K562 (cell line): ENCODE measurements at regions not wholly inside any gene's neighbourhood (a gene's known extent, or its start where the extent isn't known, plus 50 kb on each side); places are given as distances from the start of the nearest gene placed in this dataset.

Experiments
- ATAC-seq: fragments of 200-7000 bp; cut with Tn5 transposase; 3 replicates; pipeline ENCODE4 v1.9.1; 2020; ENCODE audit warnings: moderate library complexity
- BruUV-seq: library from RNA; stranded (reverse); fragments of 400-500 nt; replicated peaks from 2 replicates; lab custom pipeline; 2021; lab: Mats Ljungman, UMichigan
- CTCF ChIA-PET: fragments of 300-600 bp; formaldehyde crosslinking; extraction: SDS; loops from one replicate; lab custom pipeline; 2021; ENCODE audit warnings: low intra/inter-chr PET ratio; lab: Yijun Ruan, JAX
- POLR2A ChIA-PET: fragments of 300-600, 350-650 bp; sonication (Branson Sonifier 250); formaldehyde crosslinking; extraction: SDS; loops from one replicate; lab custom pipeline; 2021; ENCODE audit warnings: antibody characterized with exemption, inconsistent platforms; lab: Yijun Ruan, JAX
- DNase-seq, 4 experiments: peaks; one replicate each; pipeline versions ENCODE4 v3.0.0 to v3.0.0-alpha.2; 2011 to 2018; ENCODE audit warnings: low spot score in 3 of 4, mixed read lengths in 3 of 4; ENCODE audit errors: extremely low read depth in 1 of 4
- FAIRE-seq: peaks from 2 replicates; lab custom pipeline; 2011; peaks lifted over from hg19 to GRCh38; lab: Jason Lieb, UNC
- H2AFZ ChIP-seq: 2 replicates; pipeline ENCODE4 v1.6.0; 2011; ENCODE audit warnings: low read depth, low read length, control low read depth, inconsistent platforms
- H3K27ac ChIP-seq: fragments of 200-600 bp; 3 replicates; pipeline ENCODE4 v1.8.0; 2011; ENCODE audit warnings: low read depth, mild to moderate bottlenecking, control low read depth, inconsistent platforms, low read length, moderate library complexity, mixed read lengths; ENCODE audit errors: extremely low read depth
- H3K27me3 ChIP-seq, 2 experiments: fragments of 300-600 bp in 1 of 2; 2 replicates in 1 of 2; 3 replicates in 1 of 2; pipeline versions ENCODE4 v1.6.0 to v1.8.0; 2011; ENCODE audit warnings: inconsistent platforms in 2 of 2, low read length in 2 of 2, mild to moderate bottlenecking in 1 of 2, mixed read lengths in 1 of 2, moderate library complexity in 1 of 2; ENCODE audit not compliant: control insufficient read depth in 2 of 2, insufficient read depth in 2 of 2
- H3K36me3 ChIP-seq: fragments of 300-600 bp; 3 replicates; pipeline ENCODE4 v1.8.0; 2011; ENCODE audit warnings: mild to moderate bottlenecking, low read length, inconsistent platforms; ENCODE audit not compliant: control insufficient read depth, insufficient read depth
- H3K4me1 ChIP-seq, 2 experiments: fragments of 200-600 bp in 1 of 2; replicated peaks in 1 of 2; 2 replicates in 1 of 2; 3 replicates in 1 of 2; pipeline versions ENCODE4 v1.5.1 to v1.8.0; 2011; ENCODE audit warnings: inconsistent platforms in 2 of 2, low read length in 2 of 2, mild to moderate bottlenecking in 1 of 2, mixed read lengths in 1 of 2, moderate library complexity in 1 of 2; ENCODE audit not compliant: control insufficient read depth in 2 of 2, insufficient read depth in 2 of 2
- H3K4me2 ChIP-seq: 2 replicates; pipeline ENCODE4 v1.6.1; 2011; ENCODE audit warnings: low read length, control low read depth, inconsistent platforms, mixed read lengths; ENCODE audit not compliant: insufficient read depth
- H3K4me3 ChIP-seq: fragments of 200-600 bp; sonication (generic), shearing (Covaris generic); 2 replicates; pipeline ENCODE4 v1.5.1; 2016; ENCODE audit warnings: control low read depth, inconsistent platforms
- H3K79me2 ChIP-seq: fragments of 200-600 bp; 3 replicates; pipeline ENCODE4 v1.8.0; 2011; ENCODE audit warnings: low read length, inconsistent platforms; ENCODE audit not compliant: control insufficient read depth, insufficient read depth
- H3K9ac ChIP-seq, 2 experiments: 2 replicates each; pipeline versions ENCODE4 v1.6.0 to v1.6.1; 2011; ENCODE audit warnings: low read depth in 2 of 2, low read length in 2 of 2, control low read depth in 1 of 2, inconsistent platforms in 1 of 2, mild to moderate bottlenecking in 1 of 2, mixed read lengths in 1 of 2; ENCODE audit not compliant: insufficient read depth in 1 of 2
- H3K9me1 ChIP-seq: one replicate; pipeline ENCODE4 v1.6.0; 2011; ENCODE audit warnings: inconsistent platforms, mild to moderate bottlenecking, low read length, moderate library complexity; ENCODE audit not compliant: control insufficient read depth, insufficient read depth
- H3K9me3 ChIP-seq: replicated peaks from 2 replicates; pipeline ENCODE4 v1.5.1; 2011; ENCODE audit warnings: low read depth, low read length, inconsistent platforms; ENCODE audit not compliant: control insufficient read depth, insufficient read depth
- H4K20me1 ChIP-seq: replicated peaks from 2 replicates; pipeline ENCODE4 v1.6.1; 2011; ENCODE audit warnings: low read length, inconsistent platforms, mixed read lengths; ENCODE audit not compliant: control insufficient read depth, insufficient read depth
- ATF4 ChIP-seq: fragments of 450-650 bp; formaldehyde crosslinking; IDR thresholded peaks from 2 replicates; pipeline ENCODE4 v1.4.0; 2022; ENCODE audit warnings: mild to moderate bottlenecking, moderate library complexity
- BCLAF1 ChIP-seq, 2 experiments: fragments of 450-650 bp in 1 of 2; IDR thresholded peaks; 2 replicates each; pipeline ENCODE4 v1.6.1; 2011 to 2017; ENCODE audit warnings: low read depth in 2 of 2, antibody characterized with exemption in 1 of 2, borderline replicate concordance in 1 of 2, low read length in 1 of 2, mild to moderate bottlenecking in 1 of 2, mixed read lengths in 1 of 2; ENCODE audit not compliant: control insufficient read depth in 1 of 2
- DIDO1 ChIP-seq: fragments of 450-650 bp; IDR thresholded peaks from 2 replicates; pipeline ENCODE4 v1.6.1; 2016; ENCODE audit warnings: low read depth, missing biosample characterization, missing genetic modification characterization
- ETS1 ChIP-seq: conservative IDR thresholded peaks from 2 replicates; pipeline ENCODE4 v1.6.1; 2011; ENCODE audit warnings: low read depth, mild to moderate bottlenecking, low read length; ENCODE audit not compliant: control insufficient read depth
- ILF3 ChIP-seq: fragments of 450-650 bp; IDR thresholded peaks from 2 replicates; pipeline ENCODE4 v1.6.1; 2018; ENCODE audit warnings: antibody characterized with exemption, mild to moderate bottlenecking, moderate library complexity, borderline replicate concordance
- PATZ1 ChIP-seq: fragments of 250-450 bp; sonication (Bioruptor Pico); IDR thresholded peaks from 2 replicates; pipeline ENCODE4 v1.5.0; 2020; ENCODE audit warnings: mild to moderate bottlenecking, borderline replicate concordance
- POLR2A ChIP-seq: fragments of 450-650 bp; conservative IDR thresholded peaks from 2 replicates; pipeline ENCODE4 v1.6.1; 2016
- RAD21 ChIP-seq, 2 experiments: fragments of 250-450 bp in 1 of 2; fragments of 450-650 bp in 1 of 2; sonication (Bioruptor Pico) in 1 of 2; formaldehyde crosslinking in 1 of 2; IDR thresholded peaks in 1 of 2; conservative IDR thresholded peaks in 1 of 2; 2 replicates each; pipeline versions ENCODE4 v1.4.0 to v1.8.0; 2020 to 2022; ENCODE audit warnings: mild to moderate bottlenecking in 2 of 2, moderate library complexity in 1 of 2
- SNRNP70 ChIP-seq: fragments of 200-400 bp; formaldehyde crosslinking; optimal IDR thresholded peaks from 2 replicates; pipeline ENCODE3; 2017; ENCODE audit warnings: low read depth, low read length
- TAF9B ChIP-seq: fragments of 450-650 bp; IDR thresholded peaks from 2 replicates; pipeline ENCODE4 v1.6.1; 2018; ENCODE audit warnings: mild to moderate bottlenecking; ENCODE audit not compliant: partially characterized antibody
- ZNF431 ChIP-seq: sonication (generic); formaldehyde crosslinking; IDR thresholded peaks from 2 replicates; pipeline ENCODE4 v1.8.0; 2022; ENCODE audit warnings: mild to moderate bottlenecking, missing genetic modification reagents
- ZNF589 ChIP-seq: fragments of 200-800 bp; sonication (Bioruptor generic); IDR thresholded peaks from 2 replicates; pipeline ENCODE4 v1.6.1; 2016; ENCODE audit warnings: low read depth, missing genetic modification characterization, missing compliant biosample characterization
- ZSCAN29 ChIP-seq: fragments of 450-650 bp; IDR thresholded peaks from 2 replicates; pipeline ENCODE4 v1.6.1; 2017
- WGBS: fragments of 100-300 bp; shearing (Covaris generic); methylation state at CpG from one replicate; pipeline ENCODE4 v1.1.6; 2016; ENCODE audit warnings: low coverage, mixed read lengths; ENCODE audit not compliant: insufficient coverage; ENCODE audit errors: missing lambda C conversion rate; 5-methylcytosine and 5-hydroxymethylcytosine counted together
- in situ Hi-C: fragments of 300-500 bp; cut with MboI; formaldehyde crosslinking; loops from 4 replicates; pipeline ENCODE4 v1.15.0; 2018; ENCODE audit warnings: inconsistent platforms, mixed read lengths
- intact Hi-C: fragments of 100-400 bp; cut with micrococcal nuclease; formaldehyde crosslinking; loops from 2 replicates; pipeline ENCODE4 v1.14.2; 2022
- TF ChIP-seq, protein P1 (sequence below), 2 experiments: fragments of 200-800 bp in 1 of 2; sonication (Bioruptor generic) in 1 of 2; sonication (generic) in 1 of 2; formaldehyde crosslinking in 1 of 2; IDR thresholded peaks in 1 of 2; conservative IDR thresholded peaks in 1 of 2; 2 replicates each; pipeline versions ENCODE4 v1.5.0 to v1.6.1; 2016 to 2020; ENCODE audit warnings: missing compliant biosample characterization in 1 of 2, missing genetic modification characterization in 1 of 2, missing genetic modification reagents in 1 of 2

- BruUV-seq: no TSS peak
- in situ Hi-C loops: no loop called here
- no peak overlapping the region for H2AFZ ChIP-seq
- no peak overlapping the region for H3K4me3 ChIP-seq
- no peak overlapping the region for H3K4me2 ChIP-seq
- no peak for FAIRE-seq
- ChIA-PET POLR2A (no interaction called here), CTCF (no interaction called here)
- no peaks in the 10 kb centered on the region; the same call in 2 of the 3 replicates for H3K36me3 ChIP-seq
- H4K20me1 ChIP-seq: no peaks in the 10 kb centered on the region
- H3K9me3 ChIP-seq: no peaks in the 10 kb centered on the region
- no peak overlapping the region for H3K9ac ChIP-seq
- intact Hi-C loops: no loop called here
- no peaks in the 10 kb centered on the region for H3K79me2 ChIP-seq
- ATAC-seq: no peak
- H3K27me3 ChIP-seq: no peaks in the 10 kb centered on the region; a peak in 1 of 5 replicates
- no peaks in the 10 kb centered on the region for H3K9me1 ChIP-seq
- H3K4me1 ChIP-seq: no peaks in the 10 kb centered on the region
- no peak overlapping the region for H3K27ac ChIP-seq
- 0% methylated on average over 4 of the region's 4 CpGs for WGBS
- no peak for DNase-seq
- TF ChIP-seq SNRNP70: no peak
- no peak for TF ChIP-seq BCLAF1 (IDR thresholded peaks at IDR 0.05; ENCODE audit: borderline replicate concordance in 1 of 2, control insufficient read depth in 1 of 2, low read depth in 2 of 2, low read length in 1 of 2)
- no peak for TF ChIP-seq ATF4 (CRISPR knock-in tag)
- TF ChIP-seq ILF3: no peak
- no peak for TF ChIP-seq ETS1
- no peak for TF ChIP-seq ZNF589 (CRISPR knock-in tag)
- TF ChIP-seq TAF9B: no peak
- no peak for TF ChIP-seq RAD21 (CRISPR knock-in tag; conservative IDR thresholded peaks at IDR 0.05 in 1 of 2, IDR thresholded peaks at IDR 0.05 in 1 of 2)
- TF ChIP-seq ZSCAN29: no peak
- TF ChIP-seq POLR2A: no peak
- TF ChIP-seq ZNF431 (CRISPR knock-in tag): no peak
- no peak for TF ChIP-seq DIDO1 (tag)
- TF ChIP-seq, protein P1, sequence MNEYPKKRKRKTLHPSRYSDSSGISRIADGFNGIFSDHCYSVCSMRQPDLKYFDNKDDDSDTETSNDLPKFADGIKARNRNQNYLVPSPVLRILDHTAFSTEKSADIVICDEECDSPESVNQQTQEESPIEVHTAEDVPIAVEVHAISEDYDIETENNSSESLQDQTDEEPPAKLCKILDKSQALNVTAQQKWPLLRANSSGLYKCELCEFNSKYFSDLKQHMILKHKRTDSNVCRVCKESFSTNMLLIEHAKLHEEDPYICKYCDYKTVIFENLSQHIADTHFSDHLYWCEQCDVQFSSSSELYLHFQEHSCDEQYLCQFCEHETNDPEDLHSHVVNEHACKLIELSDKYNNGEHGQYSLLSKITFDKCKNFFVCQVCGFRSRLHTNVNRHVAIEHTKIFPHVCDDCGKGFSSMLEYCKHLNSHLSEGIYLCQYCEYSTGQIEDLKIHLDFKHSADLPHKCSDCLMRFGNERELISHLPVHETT (CRISPR knock-in tag; conservative IDR thresholded peaks at IDR 0.05 in 1 of 2, IDR thresholded peaks at IDR 0.05 in 1 of 2): no peak
- TF ChIP-seq PATZ1 (CRISPR knock-in tag): no peak
Measured at GRCh38 chr5:90231688-90232087, 177.9 kb downstream of the CETN3 start.
